Activated T-helper 17 cell treated with anti-CD3 and anti-CD28 coated beads, Interleukin-2, amount 50 U/mL, for 72 hours (primary cell): ENCODE measurements at regions not wholly inside any gene's neighbourhood (a gene's known extent, or its start where the extent isn't known, plus 50 kb on each side); places are given as distances from the start of the nearest gene placed in this dataset.
"Not testable (repeated sequence)": the region's sequence is repeated elsewhere in the genome, so short reads cannot be mapped to it uniquely, and the experiment has no call there.

Source experiments
- ATAC-seq: fragments of 150-1000 bp; cut with Tn5 transposase; replicated peaks from 2 replicates; pipeline ENCODE4 v1.10.0; 2021; ENCODE audit warnings: mild to moderate bottlenecking, moderate library complexity
- H3K27ac Mint-ChIP-seq: one replicate; pipeline ENCODE4 v1.8.0; 2022; ENCODE audit warnings: mixed read lengths
- H3K27me3 Mint-ChIP-seq: one replicate; pipeline ENCODE4 v1.8.0; 2022; ENCODE audit warnings: mixed read lengths
- H3K36me3 Mint-ChIP-seq: one replicate; pipeline ENCODE4 v1.8.0; 2022; ENCODE audit warnings: low read depth, mild to moderate bottlenecking, mixed read lengths
- H3K4me1 Mint-ChIP-seq: one replicate; pipeline ENCODE4 v1.8.0; 2022; ENCODE audit warnings: mixed read lengths
- H3K4me3 Mint-ChIP-seq: one replicate; pipeline ENCODE4 v1.8.0; 2022; ENCODE audit warnings: mild to moderate bottlenecking, mixed read lengths
- H3K9me3 Mint-ChIP-seq: one replicate; pipeline ENCODE4 v1.8.0; 2022; ENCODE audit warnings: mixed read lengths

DNA sequence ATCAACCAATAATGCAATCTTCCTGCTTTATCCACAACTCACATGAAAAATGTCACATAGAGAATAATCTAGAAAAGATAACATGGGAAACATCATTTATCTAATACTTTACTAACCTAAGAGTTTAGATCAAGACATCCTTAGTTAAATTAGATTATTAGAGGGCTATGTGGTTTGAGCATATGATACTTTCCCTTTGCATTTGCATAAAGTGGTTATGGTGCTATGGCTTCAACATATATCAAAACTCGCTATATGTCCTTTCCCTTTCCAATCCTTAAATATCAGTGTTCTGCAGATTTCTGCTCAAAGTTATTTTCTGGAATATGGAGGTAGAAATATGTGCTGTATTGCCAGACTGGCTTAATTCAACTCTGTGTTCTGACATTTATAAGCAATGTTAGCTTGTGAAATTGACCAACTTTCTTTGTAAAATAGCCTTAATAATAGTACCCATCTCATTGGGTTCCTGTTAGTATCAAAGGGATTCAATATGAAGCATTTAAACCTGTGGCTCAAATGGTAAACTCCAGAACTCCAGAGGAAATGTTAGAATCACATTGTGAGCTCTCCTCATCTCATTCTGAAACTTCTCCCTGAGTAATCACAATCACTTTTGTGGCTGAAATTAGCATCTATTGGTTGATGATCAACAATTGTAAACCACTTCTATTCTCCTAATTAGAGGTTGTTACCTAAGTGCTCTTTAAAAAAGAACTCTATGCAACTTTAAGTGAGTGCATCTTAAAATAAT is 1089.9 kb upstream of the SLC39A10 start:
- no peak overlapping the region for H3K4me3 Mint-ChIP-seq
- no peak for ATAC-seq
- no peaks in the 10 kb centered on the region for H3K36me3 Mint-ChIP-seq
- no peak overlapping the region for H3K27ac Mint-ChIP-seq
- H3K27me3 Mint-ChIP-seq, result no peaks in the 10 kb centered on the region
- no peaks in the 10 kb centered on the region for H3K4me1 Mint-ChIP-seq
- no peaks in the 10 kb centered on the region for H3K9me3 Mint-ChIP-seq

DNA sequence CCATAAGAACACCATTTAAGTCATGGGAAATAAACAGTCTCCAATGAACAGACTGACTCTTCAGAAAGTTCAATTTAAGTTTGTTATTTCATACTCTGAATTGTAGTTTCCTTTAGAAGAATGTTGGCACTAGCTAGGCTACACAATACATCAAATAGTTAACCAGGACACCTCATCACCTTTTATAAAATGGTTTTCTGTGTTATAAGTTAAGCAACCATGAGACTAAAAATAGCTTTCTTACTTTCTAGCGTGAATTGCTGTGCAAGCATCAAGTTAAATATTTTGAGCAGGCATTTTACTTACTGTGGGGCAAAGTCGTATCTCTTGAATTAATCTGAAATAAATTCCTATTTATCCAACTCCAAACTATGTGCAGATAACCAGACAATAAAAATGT is 1092.6 kb upstream of the SLC39A10 start:
- Mint-ChIP-seq H3K4me3 (no peak overlapping the region), H3K9me3 (no peaks in the 10 kb centered on the region), H3K4me1 (no peaks in the 10 kb centered on the region), H3K27ac (no peak overlapping the region), H3K36me3 (no peaks in the 10 kb centered on the region), H3K27me3 (no peaks in the 10 kb centered on the region)
- no peak for ATAC-seq

DNA sequence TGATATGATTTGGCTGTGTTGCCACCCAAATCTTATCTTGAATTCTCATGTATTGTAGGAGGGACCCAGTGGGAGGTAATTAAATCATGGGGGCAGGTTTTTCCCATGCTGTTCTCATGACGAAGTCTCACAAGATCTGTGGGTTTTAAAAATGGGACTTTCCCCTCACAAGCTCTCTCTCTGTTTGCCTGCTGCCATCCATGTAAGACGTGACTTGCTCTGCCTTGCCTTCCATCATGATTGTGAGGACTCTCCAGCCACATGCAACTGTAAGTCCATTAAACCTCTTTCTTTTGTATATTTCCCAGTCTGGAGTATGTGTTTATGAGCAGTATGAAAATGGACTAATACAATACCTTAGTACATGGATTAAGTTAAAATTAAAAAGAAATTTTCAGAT is 1094.7 kb upstream of the SLC39A10 start:
- H3K27ac Mint-ChIP-seq, result no peak overlapping the region

DNA sequence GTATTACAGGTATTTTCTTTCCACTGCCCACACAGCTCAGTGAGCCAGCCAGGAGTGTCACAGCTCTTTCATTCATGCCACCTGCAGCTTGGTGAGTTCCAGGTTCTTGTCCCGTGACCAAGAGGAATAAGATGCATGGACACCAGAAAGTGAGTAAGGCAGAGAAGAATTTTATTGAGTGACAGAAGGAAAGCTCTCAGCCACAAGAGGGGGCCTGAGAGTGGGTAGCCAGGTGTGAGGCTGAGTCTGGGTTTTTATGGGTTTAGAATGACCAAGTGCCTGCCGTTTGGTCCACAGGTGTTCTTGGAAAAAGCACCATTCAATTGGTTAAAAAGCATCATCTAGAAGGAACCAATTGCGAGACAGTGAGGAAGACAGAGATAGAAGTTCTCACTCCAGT is 1097.1 kb upstream of the SLC39A10 start:
- H3K9me3 Mint-ChIP-seq, result no peaks in the 10 kb centered on the region
- H3K27ac Mint-ChIP-seq, result no peak overlapping the region
- H3K27me3 Mint-ChIP-seq, result no peaks in the 10 kb centered on the region
- no peaks in the 10 kb centered on the region for H3K4me1 Mint-ChIP-seq
- ATAC-seq, result no peak
- H3K36me3 Mint-ChIP-seq, result no peaks in the 10 kb centered on the region
- no peak overlapping the region for H3K4me3 Mint-ChIP-seq

More for the DNA sequence above, 1094.7 kb upstream of the SLC39A10 start:
- H3K27me3 Mint-ChIP-seq, result no peaks in the 10 kb centered on the region
- no peak for ATAC-seq
- no peak overlapping the region for H3K4me3 Mint-ChIP-seq
- H3K36me3 Mint-ChIP-seq, result no peaks in the 10 kb centered on the region
- no peaks in the 10 kb centered on the region for H3K9me3 Mint-ChIP-seq
- H3K4me1 Mint-ChIP-seq, result no peaks in the 10 kb centered on the region

DNA sequence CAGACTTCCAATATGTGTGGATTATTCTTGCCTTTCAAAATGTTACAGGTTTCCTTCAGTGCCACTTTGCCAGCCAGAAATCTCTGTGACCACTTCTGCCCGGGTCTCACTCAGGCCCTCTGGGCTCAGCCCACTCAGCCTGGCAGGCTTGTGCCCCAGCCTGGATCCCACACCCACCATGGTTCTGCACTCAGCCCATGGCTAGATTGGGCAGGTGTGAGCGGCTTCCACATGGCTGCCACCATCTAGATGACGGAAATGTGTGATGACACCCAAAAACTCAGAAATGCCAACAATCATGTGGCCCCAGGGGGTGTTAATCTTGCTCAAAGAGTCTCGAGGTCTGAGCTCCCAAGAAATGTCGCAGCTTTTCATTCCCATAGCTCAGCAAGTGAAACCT is 1097.5 kb upstream of the SLC39A10 start:
- no peaks in the 10 kb centered on the region for H3K36me3 Mint-ChIP-seq
- ATAC-seq, result no peak
- no peak overlapping the region for H3K4me3 Mint-ChIP-seq
- H3K9me3 Mint-ChIP-seq, result no peaks in the 10 kb centered on the region
- no peaks in the 10 kb centered on the region for H3K27me3 Mint-ChIP-seq
- no peaks in the 10 kb centered on the region for H3K4me1 Mint-ChIP-seq
- no peak overlapping the region for H3K27ac Mint-ChIP-seq

DNA sequence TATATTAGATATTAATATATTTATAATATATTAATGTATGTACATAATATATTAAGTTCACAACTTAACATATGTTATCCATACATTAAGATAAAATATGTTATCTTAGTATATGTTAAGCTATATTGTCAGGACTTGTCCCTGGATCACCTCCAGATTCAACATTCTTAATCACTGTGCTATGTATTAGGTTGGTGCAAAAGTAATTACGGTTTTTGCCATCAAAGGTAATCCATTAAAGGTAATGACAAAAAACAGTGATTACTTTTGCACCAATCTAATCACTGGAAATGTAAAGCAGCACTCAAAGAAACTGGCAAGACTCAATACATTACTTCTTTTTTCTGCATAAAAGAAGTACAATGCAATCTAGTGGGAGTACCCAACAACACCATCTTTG is 1099.0 kb upstream of the SLC39A10 start:
- Mint-ChIP-seq H3K9me3 (no peaks in the 10 kb centered on the region), H3K27ac (no peak overlapping the region), H3K36me3 (no peaks in the 10 kb centered on the region), H3K27me3 (peaks cover 3% of the 10 kb centered on the region), H3K4me3 (no peak overlapping the region), H3K4me1 (no peaks in the 10 kb centered on the region)
- ATAC-seq, result no peak

DNA sequence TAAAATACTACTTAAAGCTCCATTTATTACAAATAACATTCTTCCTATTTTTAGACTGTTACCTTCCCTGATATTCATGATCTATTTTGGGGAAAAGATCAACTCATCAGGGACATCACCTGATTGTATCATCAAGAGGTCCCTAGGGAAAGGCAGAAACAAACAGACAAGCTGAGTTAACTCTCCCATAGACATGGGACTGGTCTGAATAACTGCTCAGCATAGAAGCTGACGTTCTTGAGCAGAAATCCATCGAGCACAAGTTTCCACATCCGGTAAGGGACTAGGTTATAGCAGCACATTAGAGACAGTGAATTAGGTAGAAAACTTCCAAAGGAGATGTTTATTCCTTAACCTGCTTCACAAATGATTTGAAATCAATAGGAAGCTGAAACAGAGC is 1100.4 kb upstream of the SLC39A10 start:
- Mint-ChIP-seq H3K4me1 (no peaks in the 10 kb centered on the region), H3K27me3 (peaks cover 3% of the 10 kb centered on the region), H3K27ac (no peak overlapping the region), H3K9me3 (no peaks in the 10 kb centered on the region), H3K36me3 (no peaks in the 10 kb centered on the region), H3K4me3 (no peak overlapping the region)
- ATAC-seq, result no peak

DNA sequence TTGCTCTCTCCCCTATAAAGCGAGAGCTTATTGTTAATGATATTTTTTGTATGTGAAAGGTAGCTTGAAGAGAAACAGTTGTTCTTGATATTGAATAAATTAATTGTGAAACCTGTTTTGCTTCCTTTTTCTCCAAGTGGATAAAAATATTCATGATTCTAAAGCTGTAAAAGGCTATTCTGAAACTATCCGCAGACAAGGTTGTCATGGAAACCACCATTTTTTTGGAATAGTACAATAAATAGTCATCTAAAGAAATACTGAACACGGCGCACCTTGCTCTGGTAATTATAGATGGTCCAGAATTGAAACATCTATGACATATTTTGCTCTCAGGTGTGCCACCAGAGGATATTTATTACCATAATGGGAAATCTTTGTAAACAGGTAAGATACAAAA is 1103.0 kb upstream of the SLC39A10 start:
- Mint-ChIP-seq H3K27me3 (peaks cover 3% of the 10 kb centered on the region), H3K27ac (no peak overlapping the region), H3K4me1 (no peaks in the 10 kb centered on the region), H3K4me3 (no peak overlapping the region), H3K9me3 (no peaks in the 10 kb centered on the region), H3K36me3 (no peaks in the 10 kb centered on the region)
- ATAC-seq, result no peak

DNA sequence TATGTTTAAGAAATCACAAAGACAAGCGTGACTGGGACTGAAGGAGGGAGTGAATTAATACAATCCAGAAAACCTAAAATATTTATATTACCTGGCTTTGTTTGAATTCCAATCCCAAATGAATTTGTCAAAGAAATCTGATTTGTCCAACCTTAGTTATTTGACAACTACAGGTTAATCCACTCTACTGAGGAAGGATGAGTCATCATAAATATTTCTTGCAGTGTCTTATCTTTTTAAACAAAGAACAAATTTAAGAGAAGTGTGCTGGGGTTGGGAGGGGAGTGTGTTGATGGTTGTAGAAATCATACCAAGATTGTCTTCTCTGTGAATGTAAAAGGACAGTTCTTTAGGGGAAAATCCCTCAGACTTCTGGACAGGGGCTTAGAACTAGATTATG is 1106.3 kb upstream of the SLC39A10 start:
- Mint-ChIP-seq H3K27me3 (peaks cover 3% of the 10 kb centered on the region), H3K9me3 (no peaks in the 10 kb centered on the region), H3K4me1 (no peaks in the 10 kb centered on the region), H3K36me3 (no peaks in the 10 kb centered on the region), H3K4me3 (no peak overlapping the region), H3K27ac (no peak overlapping the region)
- ATAC-seq, result no peak

DNA sequence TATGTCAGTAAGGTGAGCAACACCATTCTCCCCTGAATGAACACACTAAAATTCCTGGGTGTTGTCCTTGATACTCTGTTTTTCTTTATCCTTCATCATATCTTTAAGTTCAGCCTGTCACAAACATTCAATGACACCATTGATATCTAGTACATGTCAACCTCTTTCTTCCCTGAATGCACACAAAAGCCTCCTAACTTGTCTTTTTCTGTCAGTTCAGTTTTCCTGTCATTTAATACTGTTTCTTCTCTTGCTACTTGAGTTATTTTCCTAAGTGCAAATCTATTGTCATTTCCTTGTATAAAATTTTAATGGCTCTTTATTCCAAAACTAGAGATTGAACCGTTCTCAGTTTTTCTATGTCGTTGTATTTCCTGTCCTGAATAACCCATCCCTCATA is 1107.6 kb upstream of the SLC39A10 start:
- no peak overlapping the region for H3K4me3 Mint-ChIP-seq
- H3K4me1 Mint-ChIP-seq, result no peaks in the 10 kb centered on the region
- H3K36me3 Mint-ChIP-seq, result no peaks in the 10 kb centered on the region
- no peak overlapping the region for H3K27ac Mint-ChIP-seq
- no peaks in the 10 kb centered on the region for H3K9me3 Mint-ChIP-seq
- ATAC-seq, result no peak
- H3K27me3 Mint-ChIP-seq, result peaks cover 3% of the 10 kb centered on the region

DNA sequence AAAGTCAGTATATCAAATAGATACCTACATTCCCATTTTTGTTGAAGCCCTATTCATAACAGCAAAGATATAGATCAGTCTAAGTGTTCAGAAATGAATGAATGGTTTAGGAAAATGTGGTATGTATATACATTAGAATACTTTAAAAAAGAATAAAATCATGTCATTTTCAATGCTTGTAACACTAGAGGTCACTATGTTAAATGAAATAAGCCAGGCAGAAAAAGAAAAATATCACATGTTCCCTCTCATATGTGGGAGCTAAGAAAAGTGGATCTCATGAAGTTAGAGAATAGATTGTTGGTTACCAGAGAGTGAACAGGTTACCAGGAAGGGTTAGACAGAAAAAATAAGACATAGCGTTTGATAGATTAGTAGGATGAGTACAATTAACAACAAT is 1111.0 kb upstream of the SLC39A10 start:
- Mint-ChIP-seq H3K27ac (no peak overlapping the region), H3K27me3 (peaks cover 6% of the 10 kb centered on the region)

DNA sequence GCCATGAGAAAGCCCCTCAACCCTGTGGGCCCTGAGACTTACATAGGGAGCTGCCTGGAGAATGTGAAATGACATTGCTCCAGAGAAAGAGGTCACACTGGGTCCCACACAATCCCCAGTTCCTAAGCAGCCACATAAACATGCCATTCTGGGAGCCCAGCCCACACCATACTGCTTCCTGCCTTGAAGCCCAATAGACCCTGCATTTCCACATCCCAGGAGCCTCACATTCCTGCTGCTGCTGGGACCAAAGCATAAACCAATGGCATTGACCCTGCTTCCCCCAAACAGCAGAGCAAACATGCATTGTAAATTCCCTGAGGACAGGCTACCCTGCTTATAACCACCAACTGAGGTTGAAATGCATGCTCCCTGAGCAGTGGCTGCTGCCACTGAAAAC is 1117.6 kb upstream of the SLC39A10 start:
- peaks cover 8% of the 10 kb centered on the region for H3K9me3 Mint-ChIP-seq
- peaks cover 6% of the 10 kb centered on the region for H3K27me3 Mint-ChIP-seq
- H3K36me3 Mint-ChIP-seq, result no peaks in the 10 kb centered on the region
- ATAC-seq, result no peak
- no peak overlapping the region for H3K27ac Mint-ChIP-seq
- no peaks in the 10 kb centered on the region for H3K4me1 Mint-ChIP-seq
- H3K4me3 Mint-ChIP-seq, result no peak overlapping the region

More for the DNA sequence above, 1111.0 kb upstream of the SLC39A10 start:
- Mint-ChIP-seq H3K4me1 (no peaks in the 10 kb centered on the region), H3K4me3 (no peak overlapping the region), H3K9me3 (peaks cover 8% of the 10 kb centered on the region), H3K36me3 (no peaks in the 10 kb centered on the region)
- no peak for ATAC-seq

DNA sequence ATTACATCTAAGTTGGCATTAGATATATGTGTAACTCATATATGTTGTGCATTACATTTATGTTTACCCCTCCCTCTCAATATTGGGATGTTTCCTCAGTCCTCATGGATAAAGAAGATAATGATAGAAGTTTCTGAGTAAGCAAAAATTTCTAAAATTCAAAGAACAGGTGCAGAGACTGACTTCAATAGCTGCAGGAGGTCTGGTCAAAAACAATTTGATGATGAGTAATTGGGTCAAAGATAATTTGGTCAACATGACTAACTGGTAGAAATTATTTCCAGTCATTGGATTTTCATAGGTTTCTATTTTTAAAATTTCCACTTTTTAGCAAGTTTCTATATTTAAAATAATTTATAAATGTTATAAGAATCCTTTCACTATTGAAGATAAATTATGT is 1130.9 kb upstream of the SLC39A10 start:
- no peaks in the 10 kb centered on the region for H3K9me3 Mint-ChIP-seq
- no peak overlapping the region for H3K4me3 Mint-ChIP-seq
- no peaks in the 10 kb centered on the region for H3K36me3 Mint-ChIP-seq
- H3K27me3 Mint-ChIP-seq, result peaks cover 3% of the 10 kb centered on the region
- H3K4me1 Mint-ChIP-seq, result no peaks in the 10 kb centered on the region
- H3K27ac Mint-ChIP-seq, result no peak overlapping the region
- ATAC-seq, result no peak

DNA sequence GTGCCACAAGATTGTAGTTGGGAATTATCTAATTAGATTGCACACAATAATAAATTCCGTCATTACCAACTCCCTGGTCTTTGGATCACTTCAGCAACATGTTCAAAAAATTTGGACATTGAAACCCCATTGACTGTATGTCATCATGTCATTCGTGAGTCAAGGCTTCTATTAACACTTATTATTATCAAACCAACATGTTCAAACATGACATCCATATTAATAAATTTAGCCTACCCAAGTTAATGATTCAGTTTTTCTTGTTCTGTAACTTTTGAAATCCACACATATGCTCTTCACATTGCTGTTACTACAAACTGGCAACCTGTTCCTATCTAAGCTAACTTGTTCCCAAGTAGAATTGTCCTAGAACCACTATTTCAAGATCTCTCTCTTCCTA is 1142.7 kb upstream of the SLC39A10 start:
- no peak for ATAC-seq
- Mint-ChIP-seq H3K36me3 (no peaks in the 10 kb centered on the region), H3K9me3 (no peaks in the 10 kb centered on the region), H3K27ac (no peak overlapping the region), H3K4me1 (no peaks in the 10 kb centered on the region), H3K4me3 (no peak overlapping the region), H3K27me3 (no peaks in the 10 kb centered on the region)

DNA sequence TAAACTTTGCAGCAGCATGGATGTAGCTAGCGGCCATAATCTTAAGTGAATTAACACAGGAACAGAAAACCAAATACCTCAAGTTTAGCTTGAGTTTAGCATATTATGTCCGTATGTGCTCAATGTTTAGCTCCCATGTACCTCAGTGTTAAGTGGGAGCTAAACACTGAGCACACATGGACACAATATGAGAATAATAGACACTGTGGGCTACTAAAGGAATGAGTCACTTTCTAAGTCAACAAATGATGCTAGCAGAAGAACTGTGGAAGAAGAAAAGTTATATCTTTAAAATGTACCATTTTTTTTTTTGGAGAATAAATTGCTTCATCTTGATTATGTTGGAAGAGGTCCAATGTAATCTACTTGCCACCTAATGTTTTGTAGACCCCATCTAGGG is 1146.0 kb upstream of the SLC39A10 start:
- H3K4me1 Mint-ChIP-seq, H3K27ac Mint-ChIP-seq, H3K27me3 Mint-ChIP-seq, H3K9me3 Mint-ChIP-seq, ATAC-seq, H3K36me3 Mint-ChIP-seq, H3K4me3 Mint-ChIP-seq: not testable (repeated sequence)

DNA sequence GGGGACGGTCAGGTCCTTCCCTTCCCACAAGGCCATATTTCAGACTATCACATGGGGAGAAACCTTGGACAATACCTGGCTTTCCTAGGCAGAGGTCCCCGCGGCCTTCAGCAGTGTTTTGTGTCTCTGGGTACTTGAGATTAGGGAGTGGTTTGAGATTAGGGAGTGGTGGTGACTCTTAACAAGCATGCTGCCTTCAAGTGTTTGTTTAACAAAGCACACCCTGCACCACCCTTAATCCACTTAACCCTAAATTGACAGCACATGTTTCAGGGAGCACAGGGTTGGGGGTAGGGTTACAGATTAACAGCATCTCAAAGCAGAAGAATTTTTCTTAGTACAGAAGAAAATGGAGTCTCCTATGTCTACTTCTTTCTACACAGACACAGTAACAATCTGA is 1152.2 kb upstream of the SLC39A10 start:
- not testable (repeated sequence) for H3K27ac Mint-ChIP-seq, H3K4me1 Mint-ChIP-seq, H3K9me3 Mint-ChIP-seq, H3K27me3 Mint-ChIP-seq, H3K4me3 Mint-ChIP-seq, H3K36me3 Mint-ChIP-seq, ATAC-seq
